Astrocyte (in vitro differentiated cells and primary cell): ENCODE measurements at regions not wholly inside any gene's neighbourhood (a gene's known extent, or its start where the extent isn't known, plus 50 kb on each side); places are given as distances from the start of the nearest gene placed in this dataset.

ENCODE experiments used
- EZH2 ChIP-seq: IDR thresholded peaks from 2 replicates; pipeline ENCODE4 v1.6.1; 2012; ENCODE audit warnings: mild to moderate bottlenecking, low read length, inconsistent platforms; ENCODE audit not compliant: insufficient read depth
- TF ChIP-seq, protein P1 (sequence below): IDR thresholded peaks from 2 replicates; pipeline ENCODE4 v1.5.1; 2011; ENCODE audit warnings: low read depth, mild to moderate bottlenecking, inconsistent platforms, low read length, moderate library complexity; ENCODE audit not compliant: insufficient read depth

- TF ChIP-seq, protein P1, sequence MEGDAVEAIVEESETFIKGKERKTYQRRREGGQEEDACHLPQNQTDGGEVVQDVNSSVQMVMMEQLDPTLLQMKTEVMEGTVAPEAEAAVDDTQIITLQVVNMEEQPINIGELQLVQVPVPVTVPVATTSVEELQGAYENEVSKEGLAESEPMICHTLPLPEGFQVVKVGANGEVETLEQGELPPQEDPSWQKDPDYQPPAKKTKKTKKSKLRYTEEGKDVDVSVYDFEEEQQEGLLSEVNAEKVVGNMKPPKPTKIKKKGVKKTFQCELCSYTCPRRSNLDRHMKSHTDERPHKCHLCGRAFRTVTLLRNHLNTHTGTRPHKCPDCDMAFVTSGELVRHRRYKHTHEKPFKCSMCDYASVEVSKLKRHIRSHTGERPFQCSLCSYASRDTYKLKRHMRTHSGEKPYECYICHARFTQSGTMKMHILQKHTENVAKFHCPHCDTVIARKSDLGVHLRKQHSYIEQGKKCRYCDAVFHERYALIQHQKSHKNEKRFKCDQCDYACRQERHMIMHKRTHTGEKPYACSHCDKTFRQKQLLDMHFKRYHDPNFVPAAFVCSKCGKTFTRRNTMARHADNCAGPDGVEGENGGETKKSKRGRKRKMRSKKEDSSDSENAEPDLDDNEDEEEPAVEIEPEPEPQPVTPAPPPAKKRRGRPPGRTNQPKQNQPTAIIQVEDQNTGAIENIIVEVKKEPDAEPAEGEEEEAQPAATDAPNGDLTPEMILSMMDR = no peak
- TF ChIP-seq EZH2 = no peak
These were observed 112.0 kb upstream of the CARMIL1 start for GRCh38 chr6:25166955-25167748.
